Mesendoderm (in vitro differentiated cells): ENCODE measurements at regions not wholly inside any gene's neighbourhood (a gene's known extent, or its start where the extent isn't known, plus 50 kb on each side); places are given as distances from the start of the nearest gene placed in this dataset.

Experiments used
- DNase-seq: peaks from one replicate; pipeline ENCODE4 v3.0.0; 2013
- H2AK5ac ChIP-seq: 2 replicates; pipeline ENCODE4 v1.6.1; 2013; ENCODE audit warnings: low read length, inconsistent platforms
- H2BK120ac ChIP-seq: 2 replicates; pipeline ENCODE4 v1.6.1; 2013; ENCODE audit warnings: low read depth, mild to moderate bottlenecking, low read length, moderate library complexity, mixed read lengths
- H2BK15ac ChIP-seq: replicated peaks from 2 replicates; pipeline ENCODE4 v1.6.1; 2013; ENCODE audit warnings: low read depth, mild to moderate bottlenecking, moderate library complexity
- H2BK5ac ChIP-seq: 2 replicates; pipeline ENCODE4 v1.6.1; 2013; ENCODE audit warnings: low read length, inconsistent platforms
- H3K18ac ChIP-seq: 2 replicates; pipeline ENCODE4 v1.6.1; 2013; ENCODE audit warnings: mild to moderate bottlenecking, low read length, mixed read lengths
- H3K23ac ChIP-seq: one replicate; pipeline ENCODE4 v1.6.1; 2013; ENCODE audit warnings: low read length
- H3K27ac ChIP-seq: 2 replicates; pipeline ENCODE4 v1.5.1; 2013; ENCODE audit warnings: low read depth, mild to moderate bottlenecking, inconsistent platforms, low read length, moderate library complexity
- H3K27me3 ChIP-seq: 2 replicates; pipeline ENCODE4 v1.6.1; 2013; ENCODE audit warnings: low read length, control low read depth, mild to moderate bottlenecking, inconsistent platforms; ENCODE audit not compliant: insufficient read depth, poor library complexity
- H3K36me3 ChIP-seq: 2 replicates; pipeline ENCODE4 v1.6.1; 2013; ENCODE audit warnings: low read length, inconsistent platforms; ENCODE audit not compliant: control insufficient read depth, insufficient read depth
- H3K4ac ChIP-seq: one replicate; pipeline ENCODE4 v1.6.1; 2013; ENCODE audit warnings: low read depth, mild to moderate bottlenecking, low read length, moderate library complexity
- H3K4me1 ChIP-seq: 2 replicates; pipeline ENCODE4 v1.6.1; 2013; ENCODE audit warnings: low read depth, low read length, inconsistent platforms; ENCODE audit not compliant: control insufficient read depth
- H3K4me2 ChIP-seq: 2 replicates; pipeline ENCODE4 v1.6.1; 2013; ENCODE audit warnings: low read length
- H3K4me3 ChIP-seq: 2 replicates; pipeline ENCODE4 v1.5.1; 2013; ENCODE audit warnings: mild to moderate bottlenecking, low read length
- H3K56ac ChIP-seq: one replicate; pipeline ENCODE4 v1.6.1; 2013; ENCODE audit warnings: low read length
- H3K79me1 ChIP-seq: 2 replicates; pipeline ENCODE4 v1.6.1; 2013; ENCODE audit warnings: low read length, inconsistent platforms
- H3K79me2 ChIP-seq: 2 replicates; pipeline ENCODE4 v1.6.1; 2013; ENCODE audit warnings: mild to moderate bottlenecking, low read length; ENCODE audit not compliant: control insufficient read depth, insufficient read depth
- H3K9ac ChIP-seq: 2 replicates; pipeline ENCODE4 v1.6.1; 2013; ENCODE audit warnings: low read length, inconsistent platforms
- H4K5ac ChIP-seq: one replicate; pipeline ENCODE4 v1.6.1; 2013; ENCODE audit warnings: low read length
- H4K8ac ChIP-seq: one replicate; pipeline ENCODE4 v1.6.1; 2013; ENCODE audit warnings: low read depth, mild to moderate bottlenecking, control low read depth, low read length, moderate library complexity
- WGBS: extraction: QIAGEN DNeasy Blood & Tissue Kit; methylation state at CpG from one replicate; pipeline ENCODE4 v1.1.7; 2013; ENCODE audit warnings: low lambda C conversion rate, missing lambda C conversion rate; ENCODE audit not compliant: insufficient coverage; ENCODE audit errors: extremely low coverage; 5-methylcytosine and 5-hydroxymethylcytosine counted together

DNA sequence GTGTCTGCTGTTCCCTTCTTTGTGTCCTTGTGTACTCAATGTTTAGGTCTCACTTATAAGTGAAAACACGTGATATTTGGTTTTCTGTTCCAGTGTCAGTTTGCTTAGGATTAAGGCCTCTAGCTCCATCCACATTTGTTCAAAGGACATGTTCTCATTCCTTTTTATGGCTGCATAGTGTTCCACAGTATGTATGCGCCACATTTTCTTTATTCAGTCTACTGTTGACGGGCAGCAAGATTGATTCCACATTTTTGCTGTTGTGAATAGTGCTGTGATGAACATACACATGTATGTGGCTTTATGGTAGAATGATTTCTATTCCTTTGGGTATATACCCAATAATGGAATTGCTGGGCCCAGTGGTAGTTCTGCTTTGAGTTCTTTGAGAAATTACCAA lies 122.7 kb upstream of the THBS1 start:
- H3K79me2 ChIP-seq, result no peaks in the 10 kb centered on the region
- no peak overlapping the region for H3K18ac ChIP-seq
- H2AK5ac ChIP-seq, result no peak overlapping the region
- no peak overlapping the region for H3K4me3 ChIP-seq
- no peak overlapping the region for H3K23ac ChIP-seq
- H3K79me1 ChIP-seq, result no peaks in the 10 kb centered on the region
- H3K36me3 ChIP-seq, result no peaks in the 10 kb centered on the region
- no peak for DNase-seq
- no peak overlapping the region for H2BK15ac ChIP-seq
- H4K5ac ChIP-seq, result no peak overlapping the region
- no peak overlapping the region for H3K4ac ChIP-seq
- H3K27me3 ChIP-seq, result no peaks in the 10 kb centered on the region
- H3K27ac ChIP-seq, result no peak overlapping the region
- H3K4me2 ChIP-seq, result no peak overlapping the region
- H3K56ac ChIP-seq, result no peak overlapping the region
- no peak overlapping the region for H3K9ac ChIP-seq
- no peak overlapping the region for H2BK120ac ChIP-seq
- H3K4me1 ChIP-seq, result no peaks in the 10 kb centered on the region
- no CpG with 5 or more reads among the region's 3 CpGs for WGBS
- H4K8ac ChIP-seq, result no peak overlapping the region
- H2BK5ac ChIP-seq, result no peak overlapping the region

DNA sequence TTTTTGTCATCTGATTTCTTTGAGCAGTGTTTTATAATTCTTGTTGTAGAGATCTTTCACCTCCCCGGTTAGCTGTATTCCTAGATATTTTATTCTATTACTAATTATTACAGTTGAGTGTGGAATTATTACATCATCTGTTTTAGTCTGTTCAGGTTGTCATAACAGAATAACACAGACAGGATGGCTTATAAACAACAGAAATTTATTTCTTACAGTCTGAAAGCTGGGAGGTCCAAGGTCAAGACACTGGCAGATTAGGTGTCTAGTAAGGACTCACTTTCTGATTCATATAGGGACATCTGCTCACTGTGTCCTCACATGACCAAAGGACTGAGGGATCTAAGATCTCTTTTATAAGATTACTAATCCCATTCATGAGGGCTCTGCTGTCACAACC lies 121.3 kb upstream of the THBS1 start:
- Histone ChIP-seq H3K56ac (no peak overlapping the region), H3K4me2 (no peak overlapping the region), H3K27ac (no peak overlapping the region), H3K27me3 (no peaks in the 10 kb centered on the region), H3K4me1 (no peaks in the 10 kb centered on the region), H3K4ac (no peak overlapping the region), H3K9ac (no peak overlapping the region), H3K36me3 (no peaks in the 10 kb centered on the region), H2BK15ac (no peak overlapping the region), H2AK5ac (no peak overlapping the region), H3K79me2 (no peaks in the 10 kb centered on the region), H2BK5ac (no peak overlapping the region), H3K18ac (no peak overlapping the region), H4K5ac (no peak overlapping the region), H3K79me1 (no peaks in the 10 kb centered on the region), H4K8ac (no peak overlapping the region), H3K23ac (no peak overlapping the region), H2BK120ac (no peak overlapping the region), H3K4me3 (no peak overlapping the region)
- DNase-seq, result no peak
- WGBS, result no CpG with 5 or more reads among the region's 1 CpG

DNA sequence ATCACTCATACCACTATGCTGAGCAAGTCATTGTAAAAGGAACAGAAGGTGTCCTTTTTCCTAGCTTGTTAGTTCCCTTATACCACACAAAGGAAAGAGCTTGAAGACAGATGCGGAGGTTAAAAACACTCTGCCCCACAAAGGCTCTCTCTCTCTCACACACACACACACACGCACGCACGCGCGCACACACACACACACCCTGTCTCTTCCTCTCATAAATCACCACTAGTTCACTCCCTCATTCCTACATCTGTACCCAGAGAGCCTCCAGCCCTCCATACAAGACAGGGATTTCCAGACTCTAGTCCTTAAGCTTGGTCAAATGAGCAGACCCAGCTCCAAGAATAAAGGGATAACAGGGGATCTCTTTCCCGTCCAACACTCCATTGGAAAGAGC lies 120.1 kb upstream of the THBS1 start:
- no peak overlapping the region for H3K4me2 ChIP-seq
- no peak overlapping the region for H2BK120ac ChIP-seq
- no peak overlapping the region for H3K4me3 ChIP-seq
- no peak overlapping the region for H3K4ac ChIP-seq
- DNase-seq, result no peak
- H2BK15ac ChIP-seq, result no peak overlapping the region
- H3K9ac ChIP-seq, result no peak overlapping the region
- no peak overlapping the region for H3K56ac ChIP-seq
- H3K4me1 ChIP-seq, result no peaks in the 10 kb centered on the region
- 100% methylated on average over 5 of the region's 7 CpGs for WGBS
- H3K79me2 ChIP-seq, result no peaks in the 10 kb centered on the region
- H4K5ac ChIP-seq, result no peak overlapping the region
- H2AK5ac ChIP-seq, result no peak overlapping the region
- no peak overlapping the region for H4K8ac ChIP-seq
- no peaks in the 10 kb centered on the region for H3K36me3 ChIP-seq
- no peak overlapping the region for H3K23ac ChIP-seq
- H3K79me1 ChIP-seq, result no peaks in the 10 kb centered on the region
- H3K18ac ChIP-seq, result no peak overlapping the region
- H2BK5ac ChIP-seq, result no peak overlapping the region
- H3K27ac ChIP-seq, result no peak overlapping the region
- H3K27me3 ChIP-seq, result no peaks in the 10 kb centered on the region

DNA sequence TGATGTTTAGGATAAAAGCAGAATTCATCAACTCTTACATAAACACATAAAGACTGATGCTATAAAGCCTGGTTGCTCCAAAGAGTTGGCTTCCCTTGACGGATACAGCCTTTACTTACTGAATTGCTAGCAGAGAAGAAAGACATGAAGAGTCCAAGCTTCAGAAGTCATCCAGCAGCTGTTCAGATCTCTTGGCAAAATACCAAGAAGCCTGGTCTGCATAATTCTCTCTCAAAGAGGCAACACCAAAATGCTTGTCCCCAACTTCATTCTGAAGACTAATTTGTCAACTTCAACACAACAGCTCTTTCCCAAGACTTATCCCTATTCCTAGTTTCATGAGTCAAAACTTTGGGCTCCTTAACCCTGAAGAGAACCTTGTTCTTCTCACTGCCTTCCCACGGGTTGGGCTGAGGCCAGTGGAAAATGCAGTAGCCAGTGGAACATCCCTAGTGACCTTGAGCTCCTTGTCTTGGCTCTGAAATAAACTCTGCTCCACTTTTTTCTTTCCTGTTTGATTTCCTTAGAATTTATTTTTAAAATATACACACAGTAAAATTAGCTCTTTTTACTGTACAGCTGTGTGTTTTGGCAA lies 119.2 kb upstream of the THBS1 start:
- Histone ChIP-seq H2BK120ac (no peak overlapping the region), H4K8ac (no peak overlapping the region), H4K5ac (no peak overlapping the region), H3K27me3 (no peaks in the 10 kb centered on the region), H3K4me1 (no peaks in the 10 kb centered on the region), H3K4ac (no peak overlapping the region), H3K18ac (no peak overlapping the region), H3K79me1 (no peaks in the 10 kb centered on the region), H3K36me3 (no peaks in the 10 kb centered on the region), H2AK5ac (no peak overlapping the region), H3K9ac (no peak overlapping the region), H3K23ac (no peak overlapping the region), H3K4me2 (no peak overlapping the region), H3K4me3 (no peak overlapping the region), H2BK15ac (no peak overlapping the region), H3K79me2 (no peaks in the 10 kb centered on the region), H3K56ac (no peak overlapping the region), H2BK5ac (no peak overlapping the region), H3K27ac (no peak overlapping the region)
- no peak for DNase-seq
- no CpG with 5 or more reads among the region's 2 CpGs for WGBS

DNA sequence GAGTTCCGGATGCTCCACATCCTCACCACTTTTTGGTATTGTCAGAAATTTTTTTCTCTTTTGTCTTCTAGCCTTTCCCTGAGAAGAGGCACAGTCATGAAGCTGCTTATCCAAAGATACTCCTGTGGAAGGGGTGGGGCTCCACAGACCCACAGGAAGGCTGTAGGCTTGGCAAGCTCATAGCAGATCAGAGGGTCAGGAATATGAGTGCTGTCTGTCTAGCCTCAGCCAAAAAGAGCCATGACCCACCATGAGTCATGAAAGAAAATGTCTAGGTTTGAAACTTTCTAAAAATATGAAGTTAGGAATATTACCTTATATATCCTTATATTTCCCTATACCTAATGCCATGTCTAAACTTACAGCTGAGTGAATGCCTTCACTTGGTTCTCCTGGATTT lies 118.2 kb upstream of the THBS1 start:
- no peak overlapping the region for H2BK15ac ChIP-seq

More for the DNA sequence above, 118.2 kb upstream of the THBS1 start:
- Histone ChIP-seq H2BK120ac (no peak overlapping the region), H4K8ac (no peak overlapping the region), H3K79me2 (no peaks in the 10 kb centered on the region), H4K5ac (no peak overlapping the region), H3K9ac (no peak overlapping the region), H3K27ac (no peak overlapping the region), H3K79me1 (no peaks in the 10 kb centered on the region), H3K18ac (no peak overlapping the region), H3K4me2 (no peak overlapping the region), H2AK5ac (no peak overlapping the region), H3K23ac (no peak overlapping the region), H3K4ac (no peak overlapping the region), H3K56ac (no peak overlapping the region), H3K27me3 (no peaks in the 10 kb centered on the region), H2BK5ac (no peak overlapping the region), H3K36me3 (no peaks in the 10 kb centered on the region), H3K4me3 (no peak overlapping the region), H3K4me1 (no peaks in the 10 kb centered on the region)
- no peak for DNase-seq
- no CpG with 5 or more reads among the region's 1 CpG for WGBS
